ENCODE measurements at regions not wholly inside any gene's neighbourhood (a gene's known extent, or its start where the extent isn't known, plus 50 kb on each side); places are given as distances from the start of the nearest gene placed in this dataset.

DNA sequence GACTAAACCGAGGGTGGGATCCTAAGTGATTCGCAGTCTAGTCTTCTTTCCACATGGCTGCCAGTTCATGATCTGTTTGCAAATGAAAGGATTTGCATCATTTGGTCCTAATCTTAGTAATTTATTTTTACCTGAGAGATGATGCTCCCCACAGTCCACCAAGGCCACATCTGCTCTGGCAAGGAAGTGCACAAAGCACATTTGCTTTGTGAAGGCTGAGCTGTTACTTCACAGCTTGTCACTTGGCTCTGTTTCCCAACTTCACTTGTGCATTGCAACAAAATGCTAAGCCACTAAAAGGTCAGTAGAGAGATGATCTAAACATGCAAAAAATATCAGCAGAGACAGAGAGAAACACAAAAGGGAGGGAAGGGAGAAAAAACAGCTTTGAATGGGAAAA is 128.5 kb upstream of the VLDLR start:
- 0 out of 2 replicates have a peak overlapping the region, but pooled peaks have one; percentile 31 for H3K14ac ChIP-seq (replicated peaks; ENCODE audit: low read depth, low read length)
- in situ Hi-C loops (cut with MboI; ENCODE audit: low sequenced_read_pairs) (no loop called here), intact Hi-C loops (cut with micrococcal nuclease) (loop anchor here (5.0 to 10.0 kb wide), 5 partner anchors 64 to 342 kb away; no protein-coding TSS in a partner anchor), dilution Hi-C loops (cut with HindIII; ENCODE audit: low sequenced_read_pairs, unreplicated experiment) (no loop called here)
- H3K9me1 ChIP-seq (ENCODE audit: insufficient read depth, low read length): no peaks in the 10 kb centered on the region; the same call in 1 of the 2 replicates
- H4K20me1 ChIP-seq (ENCODE audit: insufficient read depth, low read length): no peaks in the 10 kb centered on the region; the same call in 1 of the 2 replicates
- no peak overlapping the region for H2AFZ ChIP-seq (replicated peaks; ENCODE audit: low read length, poor library complexity)
- no peaks in the 10 kb centered on the region for H3K36me3 ChIP-seq (ENCODE audit: control insufficient read depth, insufficient read depth, low read length)
- TF ChIP-seq MAFK (IDR thresholded peaks at IDR 0.05; ENCODE audit: low read depth, low read length) (no peak), CEBPB (IDR thresholded peaks at IDR 0.05; ENCODE audit: low read depth, low read length) (peak; percentile 84), POLR2A (IDR thresholded peaks at IDR 0.05; ENCODE audit: low read depth, low read length) (no peak), MXI1 (IDR thresholded peaks at IDR 0.05; ENCODE audit: borderline replicate concordance, low read depth, low read length) (no peak), FOS (IDR thresholded peaks at IDR 0.05; ENCODE audit: low read depth, low read length) (0 out of 2 replicates have a peak, but pooled peaks have one; percentile 36), RAD21 (IDR thresholded peaks at IDR 0.05; ENCODE audit: low read length) (no peak)
- TF ChIP-seq, protein P1, sequence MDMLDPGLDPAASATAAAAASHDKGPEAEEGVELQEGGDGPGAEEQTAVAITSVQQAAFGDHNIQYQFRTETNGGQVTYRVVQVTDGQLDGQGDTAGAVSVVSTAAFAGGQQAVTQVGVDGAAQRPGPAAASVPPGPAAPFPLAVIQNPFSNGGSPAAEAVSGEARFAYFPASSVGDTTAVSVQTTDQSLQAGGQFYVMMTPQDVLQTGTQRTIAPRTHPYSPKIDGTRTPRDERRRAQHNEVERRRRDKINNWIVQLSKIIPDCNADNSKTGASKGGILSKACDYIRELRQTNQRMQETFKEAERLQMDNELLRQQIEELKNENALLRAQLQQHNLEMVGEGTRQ (IDR thresholded peaks at IDR 0.05; ENCODE audit: low read depth, low read length): no peak
- TF ChIP-seq, protein P2, sequence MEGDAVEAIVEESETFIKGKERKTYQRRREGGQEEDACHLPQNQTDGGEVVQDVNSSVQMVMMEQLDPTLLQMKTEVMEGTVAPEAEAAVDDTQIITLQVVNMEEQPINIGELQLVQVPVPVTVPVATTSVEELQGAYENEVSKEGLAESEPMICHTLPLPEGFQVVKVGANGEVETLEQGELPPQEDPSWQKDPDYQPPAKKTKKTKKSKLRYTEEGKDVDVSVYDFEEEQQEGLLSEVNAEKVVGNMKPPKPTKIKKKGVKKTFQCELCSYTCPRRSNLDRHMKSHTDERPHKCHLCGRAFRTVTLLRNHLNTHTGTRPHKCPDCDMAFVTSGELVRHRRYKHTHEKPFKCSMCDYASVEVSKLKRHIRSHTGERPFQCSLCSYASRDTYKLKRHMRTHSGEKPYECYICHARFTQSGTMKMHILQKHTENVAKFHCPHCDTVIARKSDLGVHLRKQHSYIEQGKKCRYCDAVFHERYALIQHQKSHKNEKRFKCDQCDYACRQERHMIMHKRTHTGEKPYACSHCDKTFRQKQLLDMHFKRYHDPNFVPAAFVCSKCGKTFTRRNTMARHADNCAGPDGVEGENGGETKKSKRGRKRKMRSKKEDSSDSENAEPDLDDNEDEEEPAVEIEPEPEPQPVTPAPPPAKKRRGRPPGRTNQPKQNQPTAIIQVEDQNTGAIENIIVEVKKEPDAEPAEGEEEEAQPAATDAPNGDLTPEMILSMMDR (conservative IDR thresholded peaks at IDR 0.05; ENCODE audit: low read depth, low read length): no peak
- peak; percentile 15 for ATAC-seq (ENCODE audit: low read depth)
- H3K4me1 ChIP-seq (ENCODE audit: control insufficient read depth, insufficient read depth, low read length): peaks cover 12% of the 10 kb centered on the region
- CTCF ChIA-PET: no interaction called here
- POLR2A ChIA-PET (ENCODE audit: unreplicated experiment): no interaction called here
- H4K91ac ChIP-seq (ENCODE audit: insufficient read depth, low read depth, low read length): no peak overlapping the region
- no peaks in the 10 kb centered on the region for H3K27me3 ChIP-seq (ENCODE audit: control insufficient read depth, insufficient read depth, low read length)
- H3K27ac ChIP-seq (ENCODE audit: insufficient read depth, low read length): no peak overlapping the region
- H2AK5ac ChIP-seq (ENCODE audit: low read depth, low read length): no peak overlapping the region
- no peak overlapping the region for H2BK5ac ChIP-seq (ENCODE audit: low read depth, low read length, poor library complexity, severe bottlenecking)
- WGBS, 2 experiments (ENCODE audit: extremely low coverage in 2 of 2, insufficient read length in 1 of 2): no CpG with 5 or more reads among the region's 2 CpGs
- H4K5ac ChIP-seq (ENCODE audit: low read depth, low read length): no peak overlapping the region
- H3K56ac ChIP-seq (ENCODE audit: extremely low read depth, insufficient read depth, low read length): no peak overlapping the region
- no peak overlapping the region for H4K8ac ChIP-seq (ENCODE audit: low read depth in 2 of 2, low read length in 2 of 2)
- no peak overlapping the region for H2BK15ac ChIP-seq (ENCODE audit: low read depth, low read length)
- no peaks in the 10 kb centered on the region for H3K79me1 ChIP-seq (ENCODE audit: low read depth in 1 of 2, low read length in 2 of 2)
- DNase-seq: peak; percentile 65
- H2BK20ac ChIP-seq (ENCODE audit: low read depth, low read length): no peak overlapping the region; the same call in 1 of the 2 replicates
- BruUV-seq (replicated peaks): no TSS peak
- H3K9me3 ChIP-seq (ENCODE audit: control insufficient read depth, insufficient read depth, low read length): no peaks in the 10 kb centered on the region
- no peak overlapping the region for H3K4me3 ChIP-seq (ENCODE audit: insufficient read depth, low read depth, low read length)
- H3K23ac ChIP-seq (ENCODE audit: low read depth, low read length): no peak overlapping the region
- no peak overlapping the region for H3K4me2 ChIP-seq (ENCODE audit: low read depth, low read length)
- 0 out of 2 replicates have a peak overlapping the region, but pooled peaks have one; percentile 2 for H2BK120ac ChIP-seq (ENCODE audit: low read depth, low read length)
- no peak overlapping the region for H3K18ac ChIP-seq (ENCODE audit: low read depth, low read length)
- no peak overlapping the region for H2AK9ac ChIP-seq (replicated peaks; ENCODE audit: low read depth, low read length, poor library complexity)
- H3K9ac ChIP-seq (ENCODE audit: low read depth, low read length): no peak overlapping the region
- H3K4ac ChIP-seq (ENCODE audit: low read depth, low read length): no peak overlapping the region

All from IMR-90 (cell line).